T47D (cell line): ENCODE measurements at regions not wholly inside any gene's neighbourhood (a gene's known extent, or its start where the extent isn't known, plus 50 kb on each side); places are given as distances from the start of the nearest gene placed in this dataset.

ENCODE experiments used
- DNase-seq, 2 experiments: peaks; one replicate each; pipeline versions ENCODE4 v3.0.0 to v3.0.0-alpha.2; 2011 to 2012; ENCODE audit warnings: low read depth in 1 of 2, low spot score in 1 of 2
- JUND ChIP-seq: IDR thresholded peaks from 2 replicates; pipeline ENCODE4 v1.6.1; 2012; ENCODE audit warnings: low read depth
- in situ Hi-C: cut with HindIII; loops from 2 replicates; pipeline ENCODE4 v1.10.0; 2016; ENCODE audit warnings: low sequenced_read_pairs, low pct_unique_long_range_greater_than_20kb

DNA sequence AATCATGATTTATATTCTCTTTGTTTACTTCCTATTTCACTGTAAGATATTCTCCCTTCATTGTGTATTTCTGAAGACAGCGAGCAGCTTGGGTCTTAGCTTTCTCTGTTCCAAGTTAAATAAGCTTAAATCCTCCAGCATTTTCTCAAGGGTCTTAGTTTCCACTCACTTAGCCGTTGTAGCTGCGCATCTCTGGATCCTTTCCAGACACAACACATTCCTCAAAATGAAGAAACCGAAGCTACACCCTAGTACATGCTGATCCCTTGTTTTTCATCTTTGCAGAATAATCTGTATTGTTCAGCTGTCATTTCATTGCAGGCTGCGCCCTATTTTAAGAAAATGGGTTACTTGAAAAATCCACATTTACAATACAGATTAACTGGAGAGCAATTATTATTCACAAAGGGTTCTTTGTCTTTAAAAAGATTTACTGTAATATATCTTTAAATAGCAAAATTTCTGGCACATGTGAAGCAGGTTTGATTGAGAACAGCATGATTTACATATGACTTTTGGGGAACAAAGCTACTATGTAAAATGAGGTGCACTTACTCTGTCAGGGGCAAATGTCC is 375.8 kb downstream of the QKI start:
- in situ Hi-C loops = no loop called here

DNA sequence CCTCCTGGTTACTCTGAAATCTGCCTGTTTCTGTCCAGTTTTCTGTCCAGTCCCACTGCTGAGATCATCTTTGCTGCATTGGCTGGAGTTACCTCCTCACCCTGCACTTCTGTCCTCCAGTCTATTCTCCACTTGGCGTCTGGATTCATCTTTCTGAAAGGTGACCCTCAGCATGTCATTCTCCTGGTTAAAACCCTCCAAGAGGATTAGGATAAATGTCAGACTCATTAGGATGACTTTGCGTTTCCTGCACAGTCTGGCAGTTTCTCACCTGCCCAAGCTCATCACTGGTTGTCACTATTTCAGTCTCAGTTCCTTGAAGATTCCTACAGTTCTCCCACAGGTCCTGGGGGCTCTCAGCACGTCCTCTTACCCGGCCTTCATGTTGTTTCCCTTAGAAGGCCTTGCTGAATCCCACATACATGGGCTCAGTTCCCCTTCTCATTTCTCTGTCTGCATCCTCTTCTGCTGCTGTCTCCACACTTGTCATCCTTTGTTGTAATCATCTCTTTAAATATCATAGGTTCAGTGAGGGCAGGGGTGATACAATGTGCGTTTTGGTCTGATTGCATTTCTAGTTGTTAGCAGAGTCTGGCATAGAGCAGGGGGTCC is 374.8 kb downstream of the QKI start:
- in situ Hi-C loops = no loop called here
- TF ChIP-seq JUND = no peak
- no peak for DNase-seq

More for the DNA sequence above, 375.8 kb downstream of the QKI start:
- no peak for DNase-seq
- no peak for TF ChIP-seq JUND

DNA sequence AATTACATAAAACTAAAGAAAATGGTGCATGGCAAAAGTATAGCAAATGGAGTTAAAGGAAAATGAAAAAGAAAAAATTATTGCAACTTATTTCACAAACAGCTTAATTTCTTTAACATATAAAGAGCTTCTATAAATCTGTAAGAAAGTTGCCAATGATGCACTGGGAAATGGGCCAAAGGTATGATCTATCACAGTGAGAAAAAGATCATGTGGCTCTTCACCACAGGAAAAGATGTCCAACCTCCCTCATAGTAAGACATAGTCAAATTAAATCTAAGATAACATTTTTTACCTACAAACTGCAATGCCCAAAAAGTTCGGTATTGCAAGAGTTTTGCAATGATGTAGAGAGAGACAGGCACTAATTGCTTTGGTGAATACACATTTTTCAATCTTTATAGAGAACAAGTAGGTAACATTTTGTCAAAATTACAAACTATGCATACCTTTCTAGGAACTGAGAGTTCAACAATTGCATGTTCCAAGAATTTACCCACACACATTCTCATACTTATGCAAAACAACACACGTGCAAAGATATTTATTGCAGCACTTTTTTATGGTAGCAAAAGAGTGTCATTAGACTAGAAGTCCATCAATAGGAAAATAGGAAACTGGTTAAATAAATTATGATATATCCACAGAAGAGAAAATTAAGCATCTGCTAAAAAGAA is 372.6 kb downstream of the QKI start:
- no peak for DNase-seq
- in situ Hi-C loops = no loop called here
- TF ChIP-seq JUND = no peak

DNA sequence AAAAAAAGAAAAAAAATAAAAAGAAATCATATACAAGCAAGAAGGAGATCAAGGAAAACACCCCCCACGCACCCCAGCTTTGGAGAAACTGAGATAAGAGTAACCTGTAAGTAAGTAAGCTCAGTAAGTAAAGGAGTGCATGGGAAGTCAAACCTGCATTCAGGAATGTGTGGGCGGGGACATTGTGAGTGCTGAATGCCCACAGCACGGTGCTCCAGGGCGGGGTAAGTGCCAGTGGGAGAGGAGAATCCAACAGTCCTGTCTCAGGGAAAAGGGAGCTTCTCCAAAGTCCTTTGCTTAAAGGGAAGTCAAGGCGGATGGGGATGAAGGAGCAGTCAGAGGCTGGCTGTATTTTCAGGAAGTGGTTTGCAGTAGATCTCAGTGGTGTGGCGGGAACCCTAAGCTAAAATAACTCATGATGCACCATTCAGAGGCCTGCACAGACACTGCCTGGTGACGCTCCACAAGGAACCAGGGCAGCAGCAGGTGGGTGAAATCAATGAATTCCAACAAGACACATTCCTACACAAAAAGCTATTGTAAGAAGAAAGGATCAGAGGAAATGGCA is 368.0 kb downstream of the QKI start:
- in situ Hi-C loops = no loop called here
- DNase-seq = peak in 1 of 2 experiments; percentile 27
- TF ChIP-seq JUND = no peak

DNA sequence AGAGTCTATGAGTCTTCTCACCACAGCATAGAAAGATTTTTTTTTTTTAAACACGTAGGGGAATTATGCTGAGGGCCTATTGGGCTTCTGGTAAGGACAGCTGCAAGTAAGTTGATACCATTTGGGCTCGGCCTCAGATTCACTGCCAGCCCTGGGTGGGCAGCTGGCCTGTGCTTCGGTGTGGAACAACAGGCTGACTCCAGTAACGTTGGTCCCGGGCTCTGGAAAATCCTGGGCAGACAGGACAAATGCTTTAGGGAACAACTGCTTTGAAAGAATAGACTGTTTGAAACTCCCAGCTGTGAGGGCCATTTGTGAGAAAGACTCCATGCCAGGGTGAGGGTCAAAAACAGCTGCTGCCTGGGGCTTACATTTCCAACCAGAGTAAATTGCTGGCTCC is 366.5 kb downstream of the QKI start:
- TF ChIP-seq JUND = no peak
- DNase-seq = no peak
- in situ Hi-C loops = no loop called here

DNA sequence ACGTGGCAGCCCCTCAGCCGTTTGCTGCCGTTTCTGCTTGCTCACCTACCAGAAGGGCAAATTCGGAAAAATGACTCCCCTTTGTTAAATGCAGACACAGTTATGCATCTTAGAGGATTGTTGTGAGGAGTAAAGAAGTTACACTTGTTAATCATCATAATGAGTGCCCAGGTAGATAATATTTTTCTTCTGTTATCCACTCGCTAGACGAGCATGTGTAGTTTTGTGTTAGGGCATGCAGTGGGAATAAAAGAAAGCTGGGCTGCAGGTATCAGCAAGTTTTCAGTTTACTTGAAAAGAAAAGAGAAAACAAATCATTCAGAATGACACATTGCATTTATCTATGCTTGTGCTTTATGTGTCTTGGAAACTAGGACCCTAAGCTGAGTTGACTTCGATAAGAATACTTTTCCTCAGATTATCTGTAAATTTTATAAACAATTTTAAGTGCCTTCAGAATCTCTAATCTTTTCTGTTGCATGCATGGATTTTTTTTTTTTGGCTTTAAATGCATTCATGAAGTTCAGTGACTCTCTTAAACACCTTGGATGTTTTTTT is 365.3 kb downstream of the QKI start:
- in situ Hi-C loops = no loop called here
- DNase-seq = no peak
- TF ChIP-seq JUND = no peak

DNA sequence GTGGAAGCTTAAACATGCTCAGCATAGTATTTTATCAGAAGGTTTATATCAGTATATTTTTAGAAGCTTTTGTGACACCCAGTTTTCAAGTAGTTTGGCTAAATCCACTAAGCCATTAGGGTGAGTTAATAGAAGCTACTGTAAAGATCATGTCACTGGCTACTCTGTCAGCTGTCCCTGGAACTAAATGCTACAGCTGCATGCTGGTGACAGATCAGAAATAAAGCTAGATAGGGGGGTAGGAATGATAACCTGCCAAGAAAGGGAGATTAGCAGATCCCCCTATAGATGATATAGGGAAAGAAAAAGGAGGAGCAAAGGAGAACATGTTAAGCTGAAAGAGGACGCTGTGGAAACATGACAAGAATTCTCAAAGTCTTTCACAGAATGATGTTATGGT is 363.2 kb downstream of the QKI start:
- in situ Hi-C loops = no loop called here
- DNase-seq = no peak
- TF ChIP-seq JUND = no peak

DNA sequence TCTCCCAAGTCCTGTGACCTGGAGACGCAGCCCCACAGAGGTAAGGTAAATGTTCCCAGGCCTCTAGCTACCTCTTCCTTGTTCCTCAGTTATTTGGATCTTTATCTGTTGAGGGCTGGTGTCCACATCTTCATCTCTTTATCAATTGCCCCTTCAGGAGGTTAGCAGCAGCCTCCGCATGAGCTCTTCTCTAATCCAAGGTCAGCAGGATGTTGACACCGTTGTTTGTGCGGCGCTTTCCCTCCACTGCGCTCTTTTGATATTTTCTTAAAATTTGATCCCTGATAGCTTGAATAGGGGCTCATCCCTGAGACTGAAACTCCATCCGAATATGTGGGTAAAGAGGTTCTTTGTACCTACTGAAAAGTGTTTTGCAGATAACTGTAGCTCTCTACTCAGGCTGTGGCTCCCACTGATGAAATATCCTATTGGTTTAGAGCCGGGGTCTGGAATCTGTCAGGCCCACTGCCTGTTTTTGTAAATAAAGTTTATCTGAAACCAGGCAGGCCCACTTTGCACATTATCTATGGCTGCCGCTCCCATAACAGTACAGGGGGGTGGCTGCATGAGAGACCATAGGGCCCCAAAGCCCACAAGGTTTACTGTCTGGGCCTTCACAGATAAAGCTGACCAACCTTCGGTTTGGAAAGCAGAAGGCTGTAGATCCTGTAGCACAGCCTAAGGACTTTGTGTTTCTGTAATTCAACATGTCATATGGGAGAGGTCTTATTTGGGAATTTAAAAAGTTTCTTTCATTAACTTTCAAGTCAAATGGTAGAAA is 362.6 kb downstream of the QKI start:
- no peak for TF ChIP-seq JUND
- no peak for DNase-seq
- in situ Hi-C loops = no loop called here

DNA sequence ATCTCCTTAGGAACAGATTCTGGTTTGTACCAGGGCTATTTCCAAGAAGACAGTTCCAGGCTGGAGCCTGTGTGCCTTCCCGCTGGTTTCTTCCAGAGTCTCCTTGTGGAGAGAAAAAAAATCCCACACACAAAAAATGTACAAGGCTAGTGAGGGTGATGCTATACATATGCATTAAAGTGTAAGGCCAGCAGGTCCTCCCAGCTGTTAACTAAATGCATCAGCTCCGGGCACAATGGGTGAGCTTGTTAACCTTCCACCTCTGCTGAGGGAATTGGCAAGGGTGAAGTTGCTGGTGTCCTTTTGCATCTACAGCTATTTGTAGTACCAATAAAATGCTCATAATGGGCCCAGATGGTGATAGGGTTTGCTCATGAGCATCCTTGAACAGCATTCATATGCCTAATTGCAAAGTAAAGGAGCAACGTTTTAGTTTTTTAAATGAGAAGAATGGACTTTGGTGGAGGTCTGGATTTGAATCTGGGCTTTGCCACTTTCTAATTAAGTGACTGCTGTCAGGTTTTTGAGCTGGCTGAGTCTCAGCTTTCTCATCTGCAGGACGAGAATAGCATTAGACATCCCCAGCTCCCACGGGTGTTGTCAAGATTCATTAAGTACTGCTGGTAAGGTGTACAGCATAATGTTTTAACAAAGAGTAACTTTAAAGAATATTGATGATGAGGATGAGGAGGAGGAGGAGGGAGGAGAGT is 361.8 kb downstream of the QKI start:
- in situ Hi-C loops = no loop called here
- DNase-seq = no peak

DNA sequence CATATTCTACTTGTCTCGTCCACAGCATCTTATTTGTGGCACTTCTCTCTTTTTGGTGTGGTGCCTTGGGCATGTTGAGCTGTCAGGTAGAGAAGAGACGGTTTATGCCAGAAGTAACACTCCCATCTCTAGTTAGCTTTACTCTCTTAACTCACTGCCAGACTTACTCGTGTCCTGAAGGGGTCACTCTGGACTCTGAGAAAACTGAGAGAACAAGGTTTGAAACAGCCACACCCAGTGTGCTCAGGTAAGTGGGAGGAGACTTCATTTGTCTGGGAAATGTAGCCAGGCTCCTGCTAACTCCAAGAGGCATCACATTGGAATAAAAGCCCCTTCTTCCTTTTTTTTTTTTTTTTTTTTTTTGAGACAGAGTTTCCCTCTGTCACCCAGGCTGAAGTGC is 360.8 kb downstream of the QKI start:
- no peak for TF ChIP-seq JUND
- peak in 1 of 2 experiments; percentile 73 for DNase-seq
- in situ Hi-C loops = no loop called here

More for the DNA sequence above, 361.8 kb downstream of the QKI start:
- TF ChIP-seq JUND = no peak

DNA sequence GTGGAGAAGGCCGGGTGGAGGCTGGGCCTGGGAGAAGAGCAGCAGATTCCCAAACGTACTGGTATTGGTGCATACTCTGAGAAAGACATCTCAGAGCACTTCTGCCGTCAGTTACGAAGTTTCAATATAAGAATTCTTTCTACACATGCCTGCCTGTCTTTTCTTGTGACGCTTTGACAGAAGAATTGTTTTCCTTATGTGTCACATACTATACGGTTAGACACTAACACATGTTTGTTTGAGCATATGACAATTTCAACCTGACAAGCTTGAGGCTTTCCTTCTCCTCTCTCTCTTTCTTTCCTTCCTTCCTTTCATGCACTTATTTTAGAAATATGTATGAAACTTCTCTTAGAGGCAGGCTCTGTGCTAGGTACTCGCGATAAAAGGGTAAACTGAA is 360.0 kb downstream of the QKI start:
- in situ Hi-C loops = no loop called here
- DNase-seq = no peak
- TF ChIP-seq JUND = no peak

DNA sequence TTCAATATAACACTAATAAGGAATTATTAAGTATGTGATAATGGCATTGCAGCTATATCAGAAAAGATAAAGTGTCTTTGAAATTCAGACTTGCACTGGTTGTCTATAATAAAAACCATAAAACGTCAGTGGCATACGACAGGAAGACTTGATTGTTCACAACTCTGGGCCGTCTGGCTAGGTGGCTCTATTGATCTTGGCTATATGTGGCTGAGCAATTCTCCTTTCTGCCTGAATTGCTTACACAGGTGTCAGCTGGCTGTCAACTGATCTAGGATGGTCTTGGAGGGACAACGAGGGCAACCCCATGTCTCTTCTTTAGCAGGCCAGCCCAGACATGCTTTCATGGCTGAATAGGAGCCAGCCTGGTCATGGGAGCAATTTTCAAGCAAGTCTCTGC is 359.1 kb downstream of the QKI start:
- in situ Hi-C loops = no loop called here
- no peak for TF ChIP-seq JUND
- DNase-seq = no peak
